Islet precursor cell (in vitro differentiated cells): ENCODE measurements at regions not wholly inside any gene's neighbourhood (a gene's known extent, or its start where the extent isn't known, plus 50 kb on each side); places are given as distances from the start of the nearest gene placed in this dataset.
"Not testable (repeated sequence)": the region's sequence is repeated elsewhere in the genome, so short reads cannot be mapped to it uniquely, and the experiment has no call there.

Experiments used
- DNase-seq: peaks from one replicate; pipeline ENCODE4 v3.0.0-alpha.2; 2018

GRCh38 chr20:48350313-48350988 is 477.3 kb downstream of the PREX1 start:
- no peak for DNase-seq

GRCh38 chr20:48349656-48350055 is 478.1 kb downstream of the PREX1 start:
- no peak for DNase-seq

- no peak for DNase-seq
These were observed 479.8 kb downstream of the PREX1 start for GRCh38 chr20:48348022-48348421.

- peak; percentile 32 for DNase-seq
These were observed 484.8 kb downstream of the PREX1 start for GRCh38 chr20:48342822-48343513.

- DNase-seq, result no peak
These were observed 486.9 kb downstream of the PREX1 start for GRCh38 chr20:48340883-48341281.

GRCh38 chr20:48339986-48340882 is 487.6 kb downstream of the PREX1 start:
- DNase-seq, result no peak

- DNase-seq, result no peak
These were observed 488.4 kb downstream of the PREX1 start for GRCh38 chr20:48339190-48339985.

GRCh38 chr20:48338717-48339116 is 489.1 kb downstream of the PREX1 start:
- DNase-seq, result no peak

- DNase-seq, result no peak
These were observed 491.2 kb downstream of the PREX1 start for GRCh38 chr20:48336597-48336996.

GRCh38 chr20:48335308-48336050 is 492.3 kb downstream of the PREX1 start:
- DNase-seq, result no peak

GRCh38 chr20:48333707-48334106 is 494.1 kb downstream of the PREX1 start:
- DNase-seq, result peak; percentile 22

- no peak for DNase-seq
These were observed 495.2 kb downstream of the PREX1 start for GRCh38 chr20:48332555-48332954.

- no peak for DNase-seq
These were observed 496.1 kb downstream of the PREX1 start for GRCh38 chr20:48331518-48332286.

GRCh38 chr20:48329676-48330664 is 497.8 kb downstream of the PREX1 start:
- DNase-seq, result no peak

- no peak for DNase-seq
These were observed 498.7 kb downstream of the PREX1 start for GRCh38 chr20:48329031-48329615.

- not testable (repeated sequence) for DNase-seq
These were observed 500.0 kb downstream of the PREX1 start for GRCh38 chr20:48327848-48328247.

- peak; percentile 68 for DNase-seq
These were observed 500.9 kb downstream of the PREX1 start for GRCh38 chr20:48326868-48327267.

GRCh38 chr20:48326434-48326691 is 501.4 kb downstream of the PREX1 start:
- DNase-seq, result no peak

GRCh38 chr20:48325656-48326433 is 502.0 kb downstream of the PREX1 start:
- DNase-seq, result no peak
